Hypothalamus (tissue), 51 donors: ENCODE measurements at regions not wholly inside any gene's neighbourhood (a gene's known extent, or its start where the extent isn't known, plus 50 kb on each side); places are given as distances from the start of the nearest gene placed in this dataset.

ENCODE experiments used
- DNase-seq, 51 donors: peaks; one replicate each; lab custom pipeline; 2025; lab: John Stamatoyannopoulos, UW

DNA sequence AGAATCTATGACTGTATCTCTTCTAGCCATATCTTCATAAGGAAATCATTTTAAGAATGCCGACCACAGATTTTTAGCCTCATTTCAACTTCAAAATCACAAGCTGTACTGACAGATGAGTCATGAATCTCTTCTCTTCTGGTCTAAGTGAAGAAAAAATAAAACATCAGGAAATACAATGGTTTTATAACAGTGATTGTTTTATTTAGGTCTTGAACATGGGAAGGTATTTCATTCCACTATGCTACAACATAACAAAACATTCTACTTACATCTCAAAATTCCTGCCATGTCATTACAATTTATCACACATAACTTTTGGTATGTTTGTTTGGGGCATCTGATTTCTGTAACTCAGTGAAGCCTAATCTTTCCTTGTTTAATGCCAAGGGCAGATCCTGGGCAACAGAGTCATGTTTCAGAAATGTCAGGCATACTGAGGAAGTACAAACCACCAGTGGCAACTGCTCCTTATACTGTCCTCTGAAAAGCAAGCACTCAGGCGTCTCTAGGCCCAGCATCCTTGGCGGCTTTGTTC is 325.0 kb downstream of the PDHA2 start:
- DNase-seq, result no peak

GRCh38 chr4:96166806-96167205 is 326.9 kb downstream of the PDHA2 start:
- no peak for DNase-seq

GRCh38 chr4:96170198-96170597 is 330.3 kb downstream of the PDHA2 start:
- peak in 1 of 51 donors; percentile 0 for DNase-seq

GRCh38 chr4:96173756-96174155 is 333.9 kb downstream of the PDHA2 start:
- no peak for DNase-seq

DNA sequence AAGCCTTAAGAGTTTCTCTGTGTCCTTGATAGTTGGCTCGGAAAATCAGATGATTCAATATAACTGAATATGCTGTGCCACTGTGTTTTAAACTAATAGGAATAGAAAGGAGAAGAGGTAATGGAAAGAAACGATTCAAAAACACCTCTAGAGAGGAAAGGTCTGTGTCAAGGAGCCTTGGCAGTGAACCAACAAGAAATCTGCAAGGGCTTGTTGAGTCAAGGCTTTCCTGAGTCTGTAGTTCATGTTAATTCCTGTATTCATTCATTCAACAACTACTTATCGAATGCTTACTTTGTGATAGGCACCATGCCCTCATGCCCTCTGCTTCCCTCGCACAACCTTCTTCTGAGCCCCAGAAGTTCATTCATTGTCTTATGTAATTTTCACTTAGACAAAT is 336.0 kb downstream of the PDHA2 start:
- DNase-seq, result no peak

GRCh38 chr4:96183611-96184010 is 343.7 kb downstream of the PDHA2 start:
- DNase-seq, result no peak

DNA sequence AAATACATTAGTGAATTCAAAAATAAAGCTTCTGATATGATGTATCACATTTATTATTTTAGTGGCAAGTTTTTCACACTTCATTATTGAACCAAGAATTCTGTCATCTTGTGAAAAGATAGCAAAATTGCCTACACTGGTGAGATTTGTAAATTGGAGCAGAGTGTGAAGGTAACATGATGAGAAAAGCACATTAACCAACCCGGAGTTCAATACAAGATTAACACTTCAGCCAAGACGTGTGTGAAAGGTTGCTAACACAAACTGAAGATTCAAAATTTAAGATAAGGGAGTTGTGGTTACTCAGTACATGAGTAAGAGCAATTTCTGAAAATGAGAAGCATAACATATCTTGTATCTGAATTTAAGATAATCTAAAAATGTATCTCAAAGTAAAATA is 346.7 kb downstream of the PDHA2 start:
- no peak for DNase-seq

GRCh38 chr4:96189761-96190160 is 349.9 kb downstream of the PDHA2 start:
- DNase-seq, result no peak

- no peak for DNase-seq
These were observed 353.2 kb downstream of the PDHA2 start for GRCh38 chr4:96193061-96193460.

GRCh38 chr4:96194993-96195392 is 355.1 kb downstream of the PDHA2 start:
- no peak for DNase-seq

GRCh38 chr4:96205143-96205936 is 365.4 kb downstream of the PDHA2 start:
- no peak for DNase-seq

- DNase-seq, result no peak
These were observed 387.6 kb downstream of the PDHA2 start for GRCh38 chr4:96227515-96227914.

- no peak for DNase-seq
These were observed 388.6 kb downstream of the PDHA2 start for GRCh38 chr4:96228463-96228862.

DNA sequence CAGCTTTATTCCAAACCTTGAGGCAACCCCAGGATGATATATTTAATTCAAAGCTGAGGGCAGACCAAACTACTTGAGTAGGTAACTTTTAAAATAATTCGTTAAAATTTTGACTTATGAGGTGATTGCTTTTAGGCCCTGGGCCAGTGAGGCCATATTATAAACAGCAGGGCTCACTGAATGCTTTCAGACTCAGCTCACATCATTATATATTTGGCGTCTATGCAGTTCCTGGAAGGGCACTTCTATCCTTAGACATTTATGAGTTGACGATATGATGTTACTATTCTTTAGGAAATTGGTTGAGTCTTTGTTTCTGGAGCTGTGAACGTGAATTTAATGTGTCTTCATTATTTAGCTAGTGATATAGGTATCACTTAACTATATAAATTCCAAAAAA is 400.1 kb downstream of the PDHA2 start:
- no peak for DNase-seq

- no peak for DNase-seq
These were observed 401.9 kb downstream of the PDHA2 start for GRCh38 chr4:96241819-96242218.

GRCh38 chr4:96247096-96247495 is 407.2 kb downstream of the PDHA2 start:
- DNase-seq, result no peak

GRCh38 chr4:96248225-96248624 is 408.3 kb downstream of the PDHA2 start:
- DNase-seq, result no peak

GRCh38 chr4:96260064-96260682 is 420.3 kb downstream of the PDHA2 start:
- no peak for DNase-seq

DNA sequence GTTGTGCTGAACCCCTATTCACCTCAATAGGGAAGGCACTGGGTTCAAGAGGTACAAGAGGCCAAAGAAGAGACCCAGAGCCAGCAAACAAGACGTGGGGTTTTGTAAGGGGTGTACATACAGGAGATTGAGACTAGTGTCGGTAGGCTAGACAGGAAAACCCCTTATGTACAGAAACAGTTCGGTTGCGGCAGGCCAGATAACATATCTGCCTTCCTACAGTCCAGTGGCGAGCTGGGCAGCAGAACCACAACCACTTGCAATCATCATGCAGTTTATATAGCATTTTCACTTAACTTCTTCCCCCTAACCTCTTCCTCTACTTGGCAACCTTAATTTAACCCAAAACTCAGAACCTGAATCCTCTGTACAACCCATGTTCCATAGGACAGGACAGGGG is 422.2 kb downstream of the PDHA2 start:
- DNase-seq, result no peak

DNA sequence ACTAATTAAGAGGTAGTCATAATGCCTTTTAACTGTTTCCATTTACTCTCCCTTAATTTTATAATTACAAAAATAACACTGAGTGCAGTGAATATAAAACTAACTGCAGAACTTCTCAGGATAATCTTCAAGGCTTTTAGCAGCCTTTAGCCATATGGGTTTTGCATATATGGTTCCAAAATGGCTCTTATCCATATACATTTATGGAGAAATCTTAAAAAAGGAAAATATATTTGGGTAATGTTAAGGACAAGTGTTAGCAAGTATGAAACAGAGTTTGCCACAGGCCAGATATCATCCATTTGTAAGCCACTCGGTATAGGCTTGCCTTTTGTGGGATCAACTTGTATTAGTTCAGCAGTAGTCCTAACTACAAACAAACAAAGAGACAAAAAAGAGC is 423.4 kb downstream of the PDHA2 start:
- no peak for DNase-seq

DNA sequence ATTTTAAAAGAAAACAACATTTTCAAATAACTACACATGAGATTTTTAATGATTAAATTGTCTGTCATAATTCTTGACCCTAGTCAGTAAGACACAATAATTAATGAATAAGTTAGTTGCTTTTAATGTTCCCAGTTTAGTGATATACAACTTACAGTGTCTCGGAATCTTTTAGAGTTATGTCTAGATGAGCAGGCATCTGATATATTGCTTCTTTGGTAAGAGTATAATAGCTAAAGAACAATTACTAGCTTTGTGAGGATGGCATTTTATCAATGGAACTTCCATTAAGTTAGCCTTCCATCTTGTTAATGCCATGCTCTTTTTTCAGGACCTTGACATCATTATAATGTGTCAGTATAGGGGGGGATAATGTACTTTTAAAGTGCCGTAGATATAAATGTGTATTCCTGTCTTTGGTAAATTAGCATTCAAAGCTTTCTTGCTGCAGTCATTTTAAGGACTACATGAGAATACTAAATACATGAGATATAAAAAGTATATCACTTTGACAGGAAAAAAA is 425.1 kb downstream of the PDHA2 start:
- no peak for DNase-seq

- no peak for DNase-seq
These were observed 453.9 kb downstream of the PDHA2 start for GRCh38 chr4:96293806-96294205.
